ENCODE measurements at regions not wholly inside any gene's neighbourhood (a gene's known extent, or its start where the extent isn't known, plus 50 kb on each side); places are given as distances from the start of the nearest gene placed in this dataset.

DNA sequence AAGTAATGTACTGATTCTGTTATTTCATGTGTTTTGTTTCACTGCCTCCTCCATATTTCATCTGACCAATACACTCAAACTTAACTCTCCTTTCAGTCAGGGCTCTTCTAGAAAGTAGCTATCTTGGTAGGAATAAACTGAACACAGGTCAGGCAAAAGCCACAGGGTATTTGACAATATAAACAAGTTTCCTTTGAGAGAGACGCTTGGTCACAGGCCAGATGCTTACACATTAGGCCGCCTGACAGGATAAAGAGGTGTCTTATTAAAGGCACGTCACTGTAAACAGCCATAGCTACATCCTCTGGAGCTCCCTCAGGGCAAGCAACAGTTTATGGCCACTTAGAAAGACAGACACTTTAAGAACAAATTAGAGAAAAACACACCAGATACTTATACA, 607.5 kb downstream of the SLC6A15 start:
- no peaks in the 10 kb centered on the region for H3K4me1 ChIP-seq
- no peak overlapping the region for H3K4me2 ChIP-seq
- H3K9ac ChIP-seq, result no peak overlapping the region
- H3K27me3 ChIP-seq, result no peaks in the 10 kb centered on the region
- no peak overlapping the region for H3K27ac ChIP-seq
- H3K36me3 ChIP-seq, result no peaks in the 10 kb centered on the region
- H4K20me1 ChIP-seq, result no peaks in the 10 kb centered on the region
- no peak for TF ChIP-seq Cebpa-rat (IDR thresholded peaks at IDR 0.05)
- H3K9me3 ChIP-seq (replicated peaks in 1 of 11), result no peaks in the 10 kb centered on the region
- H3K4me3 ChIP-seq, result no peak overlapping the region

DNA sequence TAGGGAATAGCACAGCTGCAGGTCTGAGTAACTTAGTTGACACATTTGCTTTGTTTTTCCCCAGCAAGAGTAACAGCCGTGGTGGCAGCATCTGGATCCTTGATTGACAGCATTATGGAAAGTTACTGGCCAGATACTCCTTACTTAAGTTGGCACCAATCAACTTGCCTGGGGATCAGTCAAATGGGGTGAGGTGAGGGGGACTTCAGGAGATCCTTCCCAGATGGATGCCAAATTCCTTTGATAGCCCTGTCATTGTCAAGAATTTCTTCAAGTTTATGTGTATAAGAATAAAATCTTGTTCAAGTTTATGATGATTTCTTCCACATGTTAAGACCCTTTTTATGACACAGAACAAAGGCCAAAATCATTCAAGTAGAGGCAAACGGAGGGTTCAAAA, 618.4 kb downstream of the SLC6A15 start:
- TF ChIP-seq Cebpa-rat (IDR thresholded peaks at IDR 0.05), result no peak
- H3K27me3 ChIP-seq, result no peaks in the 10 kb centered on the region
- H3K27ac ChIP-seq, result no peak overlapping the region
- H3K9me3 ChIP-seq (replicated peaks in 1 of 11), result no peaks in the 10 kb centered on the region
- no peaks in the 10 kb centered on the region for H3K4me1 ChIP-seq
- no peaks in the 10 kb centered on the region for H3K36me3 ChIP-seq
- no peak overlapping the region for H3K9ac ChIP-seq
- H3K4me2 ChIP-seq, result no peak overlapping the region
- no peak overlapping the region for H3K4me3 ChIP-seq
- no peaks in the 10 kb centered on the region for H4K20me1 ChIP-seq

DNA sequence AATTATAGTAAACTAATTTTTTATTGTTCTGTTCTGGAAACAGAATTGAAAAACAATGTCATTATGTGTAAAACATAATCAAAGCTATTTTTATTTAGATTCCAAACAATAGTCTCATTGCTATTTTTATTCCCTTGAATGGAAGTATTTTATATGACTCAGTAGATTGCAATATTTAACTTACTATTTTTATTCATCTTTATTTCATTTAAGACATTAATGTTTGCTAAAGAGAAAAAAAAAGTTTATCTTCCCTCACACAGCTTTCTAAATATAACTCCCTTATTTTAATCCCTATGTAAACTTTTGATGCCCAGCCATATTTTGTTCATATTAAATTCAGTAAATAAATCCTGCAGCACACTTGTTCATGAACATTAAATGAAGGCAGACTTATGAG, 622.4 kb downstream of the SLC6A15 start:
- no peak for TF ChIP-seq Cebpa-rat (IDR thresholded peaks at IDR 0.05)
- no peaks in the 10 kb centered on the region for H4K20me1 ChIP-seq
- no peak overlapping the region for H3K4me2 ChIP-seq
- H3K36me3 ChIP-seq, result no peaks in the 10 kb centered on the region
- H3K9ac ChIP-seq, result no peak overlapping the region
- no peak overlapping the region for H3K4me3 ChIP-seq
- no peaks in the 10 kb centered on the region for H3K4me1 ChIP-seq
- no peaks in the 10 kb centered on the region for H3K27me3 ChIP-seq
- H3K9me3 ChIP-seq (replicated peaks in 1 of 11), result no peaks in the 10 kb centered on the region
- no peak overlapping the region for H3K27ac ChIP-seq

DNA sequence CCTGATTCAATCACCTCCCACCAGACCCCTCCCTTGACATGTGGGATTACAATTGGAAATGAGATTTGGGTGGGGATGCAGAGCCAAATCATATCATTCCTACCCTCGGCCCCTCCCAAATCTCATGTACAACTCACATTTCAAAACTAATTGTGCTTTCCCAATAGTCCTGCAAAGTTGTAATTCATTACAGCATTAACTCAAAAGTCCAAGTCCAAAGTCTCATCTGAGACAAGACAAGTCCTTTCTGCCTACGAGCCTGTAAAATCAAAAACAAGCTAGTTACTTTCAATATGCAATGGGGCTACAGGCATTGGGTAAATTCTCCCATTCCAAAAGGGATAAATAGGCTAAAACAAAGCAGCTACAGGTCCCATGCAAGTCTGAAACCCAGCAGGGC, 634.6 kb downstream of the SLC6A15 start:
- Histone ChIP-seq H3K9ac (no peak overlapping the region), H3K27ac (no peak overlapping the region), H3K4me3 (no peak overlapping the region), H4K20me1 (no peaks in the 10 kb centered on the region), H3K27me3 (no peaks in the 10 kb centered on the region), H3K9me3 (replicated peaks in 1 of 11) (no peaks in the 10 kb centered on the region), H3K4me1 (no peaks in the 10 kb centered on the region), H3K36me3 (no peaks in the 10 kb centered on the region), H3K4me2 (no peak overlapping the region)
- no peak for TF ChIP-seq Cebpa-rat (IDR thresholded peaks at IDR 0.05)

DNA sequence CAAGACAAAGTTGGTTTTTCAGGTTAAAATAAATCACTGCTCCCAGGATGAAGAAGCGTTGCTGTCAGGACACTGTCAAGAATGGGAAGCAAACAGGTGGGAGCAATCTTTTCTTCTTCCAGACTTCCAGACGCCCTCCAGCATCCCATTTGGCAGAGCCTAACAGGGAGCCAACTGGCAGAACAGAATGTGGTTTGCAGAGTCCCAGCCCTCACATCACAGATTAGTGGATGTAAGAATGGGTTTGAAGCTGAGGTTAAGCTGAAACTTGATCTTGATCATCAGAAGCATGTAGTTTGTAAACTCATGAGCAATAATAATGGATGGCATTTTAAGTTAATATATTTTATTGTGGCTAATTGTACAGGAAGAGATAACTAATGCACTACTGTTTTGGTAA, 636.4 kb downstream of the SLC6A15 start:
- no peak for TF ChIP-seq Cebpa-rat (IDR thresholded peaks at IDR 0.05)
- H3K4me2 ChIP-seq, result no peak overlapping the region
- no peak overlapping the region for H3K9ac ChIP-seq
- H3K27ac ChIP-seq, result no peak overlapping the region
- no peaks in the 10 kb centered on the region for H3K27me3 ChIP-seq
- no peaks in the 10 kb centered on the region for H4K20me1 ChIP-seq
- H3K9me3 ChIP-seq (replicated peaks in 1 of 11), result no peaks in the 10 kb centered on the region
- H3K4me1 ChIP-seq, result no peaks in the 10 kb centered on the region
- H3K4me3 ChIP-seq, result no peak overlapping the region
- H3K36me3 ChIP-seq, result no peaks in the 10 kb centered on the region

DNA sequence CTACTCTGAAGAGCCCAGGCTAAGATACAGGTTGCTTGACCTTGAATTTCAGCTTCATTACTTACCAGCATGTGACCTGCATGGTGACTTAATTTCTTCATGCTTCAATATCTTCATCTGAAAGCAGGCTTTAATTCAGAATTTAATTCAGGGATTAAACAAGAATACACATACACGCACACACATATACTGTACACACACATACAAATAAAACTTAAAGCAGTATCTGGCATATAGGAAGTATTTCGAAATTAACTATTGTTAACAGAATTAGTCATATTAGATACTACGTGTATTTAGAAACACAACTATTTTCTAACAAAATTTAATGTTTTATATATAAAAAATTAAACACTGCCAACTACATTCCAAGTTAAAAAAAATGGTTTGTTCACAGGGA, 640.3 kb downstream of the SLC6A15 start:
- Histone ChIP-seq H3K27me3 (no peaks in the 10 kb centered on the region), H3K9ac (no peak overlapping the region), H3K27ac (no peak overlapping the region), H3K4me2 (no peak overlapping the region), H3K4me1 (no peaks in the 10 kb centered on the region), H3K9me3 (replicated peaks in 1 of 11) (no peaks in the 10 kb centered on the region), H3K36me3 (no peaks in the 10 kb centered on the region), H4K20me1 (no peaks in the 10 kb centered on the region), H3K4me3 (no peak overlapping the region)
- TF ChIP-seq Cebpa-rat (IDR thresholded peaks at IDR 0.05), result no peak

DNA sequence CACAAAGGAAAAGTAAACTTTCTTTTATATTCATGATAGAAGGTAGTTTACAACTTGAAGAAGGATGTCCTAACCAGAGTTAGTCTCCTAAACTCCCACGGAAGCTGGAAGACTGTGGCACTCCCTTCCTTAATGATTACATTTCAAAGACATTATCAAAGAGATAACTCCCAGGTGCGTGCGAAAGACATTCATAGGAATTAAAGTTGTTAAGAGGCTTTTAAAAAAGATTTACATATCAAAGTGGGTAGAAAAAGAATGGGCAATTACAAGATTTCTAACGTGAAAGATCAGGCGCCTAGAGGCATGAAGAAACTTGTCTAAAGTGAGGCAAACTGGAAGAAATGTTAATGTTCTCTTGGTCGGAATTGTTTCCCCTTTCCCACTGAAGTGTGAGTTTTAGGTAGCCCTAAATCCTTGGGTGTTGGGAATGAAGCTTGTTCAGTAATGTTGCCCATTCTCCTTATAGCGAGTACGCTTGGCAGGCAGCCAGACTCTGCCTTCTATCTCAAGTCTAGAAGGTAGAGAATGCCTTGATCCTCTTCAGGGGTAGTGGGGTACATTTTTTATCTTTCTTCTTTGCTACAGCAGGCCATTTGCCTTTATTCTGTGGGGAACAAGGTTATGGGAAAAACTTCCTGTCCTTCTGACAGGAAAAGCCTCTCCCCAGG, 642.0 kb downstream of the SLC6A15 start:
- H3K27ac ChIP-seq, result no peak overlapping the region
- H3K27me3 ChIP-seq, result no peaks in the 10 kb centered on the region
- TF ChIP-seq Cebpa-rat (IDR thresholded peaks at IDR 0.05), result no peak
- H3K36me3 ChIP-seq, result no peaks in the 10 kb centered on the region
- no peak overlapping the region for H3K4me2 ChIP-seq
- H4K20me1 ChIP-seq, result no peaks in the 10 kb centered on the region
- H3K4me1 ChIP-seq, result peaks cover 0 to 2% (median 0%) of the 10 kb centered on the region in 10 experiments; a peak in 1 of 20 replicates
- no peak overlapping the region for H3K9ac ChIP-seq
- no peaks in the 10 kb centered on the region for H3K9me3 ChIP-seq (replicated peaks in 1 of 11)
- H3K4me3 ChIP-seq, result no peak overlapping the region

DNA sequence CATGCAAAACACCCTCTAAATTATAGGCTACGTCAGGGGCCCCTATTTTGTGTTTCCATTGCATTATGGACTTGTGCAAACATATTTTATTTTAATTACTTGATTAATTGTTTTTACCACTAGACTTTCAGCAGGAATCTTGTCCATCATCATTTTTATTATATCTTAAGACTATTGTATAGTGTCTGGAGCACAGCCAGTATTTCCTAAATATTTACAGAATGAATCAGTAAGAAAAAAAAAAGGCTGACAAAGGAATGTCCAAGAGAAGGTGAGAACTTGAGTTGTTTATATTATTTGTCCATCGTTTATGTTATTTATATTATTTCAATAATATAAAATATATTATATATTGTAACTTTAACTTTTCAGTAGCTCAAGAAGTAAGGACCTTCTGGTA, 664.7 kb downstream of the SLC6A15 start:
- no peak for TF ChIP-seq Cebpa-rat (IDR thresholded peaks at IDR 0.05)
- Histone ChIP-seq H3K27me3 (no peaks in the 10 kb centered on the region), H3K9ac (no peak overlapping the region), H3K4me3 (no peak overlapping the region), H3K9me3 (replicated peaks in 1 of 11) (no peaks in the 10 kb centered on the region), H4K20me1 (no peaks in the 10 kb centered on the region), H3K36me3 (no peaks in the 10 kb centered on the region), H3K4me2 (no peak overlapping the region), H3K27ac (no peak overlapping the region), H3K4me1 (no peaks in the 10 kb centered on the region)

DNA sequence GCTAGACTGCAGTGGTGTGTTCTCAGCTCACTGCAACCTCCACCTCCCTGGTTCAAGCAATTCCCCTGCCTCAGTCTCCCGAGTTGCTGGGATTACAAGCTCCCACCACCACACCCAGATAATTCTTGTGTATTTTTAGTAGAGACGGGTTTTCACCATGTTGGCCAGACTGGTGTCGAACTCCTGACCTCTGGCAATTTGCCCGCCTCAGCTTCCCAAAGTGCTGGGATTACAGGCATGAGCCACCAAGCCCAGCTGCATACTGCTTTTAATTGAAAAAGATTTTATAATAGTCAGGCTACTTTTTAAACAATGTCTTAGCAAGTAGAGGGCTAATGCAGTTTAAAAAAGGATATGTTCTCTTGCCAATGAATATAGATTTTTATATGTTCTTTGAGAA, 668.9 kb downstream of the SLC6A15 start:
- H3K27me3 ChIP-seq, result no peaks in the 10 kb centered on the region
- no peaks in the 10 kb centered on the region for H3K36me3 ChIP-seq
- H3K4me2 ChIP-seq, result no peak overlapping the region

DNA sequence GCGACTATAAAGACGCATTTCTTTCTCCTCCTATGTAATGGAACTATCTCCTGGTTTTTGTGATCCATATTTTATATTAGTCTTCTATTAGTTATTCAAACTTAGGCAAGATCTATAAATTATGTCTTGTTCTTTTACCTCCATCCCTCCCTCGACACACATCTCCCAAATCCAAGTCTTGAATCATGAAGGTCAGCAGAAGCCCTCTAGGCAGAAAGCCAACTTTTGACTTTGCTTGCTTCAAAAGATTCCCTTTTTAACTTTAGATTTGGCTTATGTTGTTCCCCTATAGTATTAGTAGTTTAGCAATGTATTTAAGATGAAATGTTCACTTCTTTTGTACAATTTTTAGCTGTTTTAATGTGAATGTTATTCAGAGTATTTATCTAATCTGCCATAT, 689.8 kb downstream of the SLC6A15 start:
- TF ChIP-seq Cebpa-rat (IDR thresholded peaks at IDR 0.05), result no peak
- Histone ChIP-seq H3K4me2 (no peak overlapping the region), H3K36me3 (no peaks in the 10 kb centered on the region)

More for the DNA sequence above, 668.9 kb downstream of the SLC6A15 start:
- H4K20me1 ChIP-seq, result no peaks in the 10 kb centered on the region
- H3K27ac ChIP-seq, result no peak overlapping the region
- H3K9me3 ChIP-seq (replicated peaks in 1 of 11), result no peaks in the 10 kb centered on the region
- H3K9ac ChIP-seq, result no peak overlapping the region
- H3K4me3 ChIP-seq, result no peak overlapping the region
- no peak for TF ChIP-seq Cebpa-rat (IDR thresholded peaks at IDR 0.05)
- H3K4me1 ChIP-seq, result no peaks in the 10 kb centered on the region

More for the DNA sequence above, 689.8 kb downstream of the SLC6A15 start:
- Histone ChIP-seq H3K4me1 (no peaks in the 10 kb centered on the region), H4K20me1 (no peaks in the 10 kb centered on the region), H3K9me3 (replicated peaks in 1 of 11) (no peaks in the 10 kb centered on the region), H3K4me3 (no peak overlapping the region), H3K27ac (no peak overlapping the region), H3K9ac (no peak overlapping the region), H3K27me3 (no peaks in the 10 kb centered on the region)
